CD4-positive, alpha-beta T cell treated with Interferon alpha-2 for 1 hour (primary cell): ENCODE measurements at regions not wholly inside any gene's neighbourhood (a gene's known extent, or its start where the extent isn't known, plus 50 kb on each side); places are given as distances from the start of the nearest gene placed in this dataset.

Experiments used
- DNase-seq, 2 donors: peaks; one replicate each; pipeline ENCODE4 v3.0.0-alpha.2; 2020 to 2022

GRCh38 chr11:28566339-28567089 is 458.3 kb downstream of the METTL15 start:
- DNase-seq = no peak

- no peak for DNase-seq
Observed at GRCh38 chr11:28559492-28559891, 451.3 kb downstream of the METTL15 start.

GRCh38 chr11:28547321-28547741 is 439.1 kb downstream of the METTL15 start:
- DNase-seq = no peak

- DNase-seq = no peak
Observed at GRCh38 chr11:28545536-28545935, 437.3 kb downstream of the METTL15 start.

GRCh38 chr11:28542561-28542960 is 434.4 kb downstream of the METTL15 start:
- no peak for DNase-seq

GRCh38 chr11:28539239-28540030 is 431.2 kb downstream of the METTL15 start:
- DNase-seq = no peak

- no peak for DNase-seq
Observed at GRCh38 chr11:28537822-28538221, 429.6 kb downstream of the METTL15 start.

- DNase-seq = no peak
Observed at GRCh38 chr11:28536504-28537267, 428.5 kb downstream of the METTL15 start.

- no peak for DNase-seq
Observed at GRCh38 chr11:28535677-28536076, 427.5 kb downstream of the METTL15 start.

- peak in 1 of 2 donors; percentile 1 for DNase-seq
Observed at GRCh38 chr11:28529540-28530410, 421.6 kb downstream of the METTL15 start.

GRCh38 chr11:28529046-28529445 is 420.9 kb downstream of the METTL15 start:
- DNase-seq = no peak

- no peak for DNase-seq
Observed at GRCh38 chr11:28528217-28528616, 420.0 kb downstream of the METTL15 start.

- DNase-seq = no peak
Observed at GRCh38 chr11:28526406-28526751, 418.2 kb downstream of the METTL15 start.

- DNase-seq = no peak
Observed at GRCh38 chr11:28525636-28526405, 417.6 kb downstream of the METTL15 start.

GRCh38 chr11:28524098-28524497 is 415.9 kb downstream of the METTL15 start:
- DNase-seq = no peak

GRCh38 chr11:28521075-28521474 is 412.9 kb downstream of the METTL15 start:
- no peak for DNase-seq

- DNase-seq = no peak
Observed at GRCh38 chr11:28520291-28520690, 412.1 kb downstream of the METTL15 start.

- DNase-seq = no peak
Observed at GRCh38 chr11:28518825-28519224, 410.6 kb downstream of the METTL15 start.

- DNase-seq = no peak
Observed at GRCh38 chr11:28517621-28518020, 409.4 kb downstream of the METTL15 start.

- no peak for DNase-seq
Observed at GRCh38 chr11:28514391-28514790, 406.2 kb downstream of the METTL15 start.

- DNase-seq = no peak
Observed at GRCh38 chr11:28512143-28512756, 404.1 kb downstream of the METTL15 start.
